PC-3 (cell line): ENCODE measurements at regions not wholly inside any gene's neighbourhood (a gene's known extent, or its start where the extent isn't known, plus 50 kb on each side); places are given as distances from the start of the nearest gene placed in this dataset.

Experiments used
- EZH2phosphoT487 ChIP-seq: fragments of 300-600 bp; sonication (generic); IDR thresholded peaks from 2 replicates; pipeline ENCODE4 v1.6.1; 2018; ENCODE audit warnings: mild to moderate bottlenecking, antibody characterized with exemption, low read length, borderline replicate concordance
- TF ChIP-seq, protein P1 (sequence below): fragments of 300-600 bp; sonication (generic); conservative IDR thresholded peaks from 2 replicates; pipeline ENCODE4 v1.5.1; 2017; ENCODE audit warnings: antibody characterized with exemption, low read depth, mild to moderate bottlenecking, low read length

DNA sequence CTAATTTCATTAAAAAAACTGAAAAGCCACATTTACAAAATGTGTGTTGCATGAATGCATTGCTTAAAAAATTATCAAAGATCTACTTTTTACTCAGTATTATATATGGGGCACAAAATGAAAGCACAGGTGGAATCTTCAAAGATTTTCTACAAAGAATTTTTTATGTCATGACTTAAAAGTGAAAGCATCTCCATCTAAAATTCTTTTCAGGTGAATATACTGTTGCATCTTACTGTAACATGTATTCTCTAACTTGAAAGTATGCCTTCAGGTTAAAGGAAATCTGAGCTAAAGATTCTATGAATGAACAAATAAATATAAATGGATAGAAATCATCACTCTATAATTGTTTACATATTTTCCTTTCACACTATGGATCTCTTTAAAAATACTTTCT is 66.8 kb upstream of the WDR75 start:
- TF ChIP-seq, protein P1, sequence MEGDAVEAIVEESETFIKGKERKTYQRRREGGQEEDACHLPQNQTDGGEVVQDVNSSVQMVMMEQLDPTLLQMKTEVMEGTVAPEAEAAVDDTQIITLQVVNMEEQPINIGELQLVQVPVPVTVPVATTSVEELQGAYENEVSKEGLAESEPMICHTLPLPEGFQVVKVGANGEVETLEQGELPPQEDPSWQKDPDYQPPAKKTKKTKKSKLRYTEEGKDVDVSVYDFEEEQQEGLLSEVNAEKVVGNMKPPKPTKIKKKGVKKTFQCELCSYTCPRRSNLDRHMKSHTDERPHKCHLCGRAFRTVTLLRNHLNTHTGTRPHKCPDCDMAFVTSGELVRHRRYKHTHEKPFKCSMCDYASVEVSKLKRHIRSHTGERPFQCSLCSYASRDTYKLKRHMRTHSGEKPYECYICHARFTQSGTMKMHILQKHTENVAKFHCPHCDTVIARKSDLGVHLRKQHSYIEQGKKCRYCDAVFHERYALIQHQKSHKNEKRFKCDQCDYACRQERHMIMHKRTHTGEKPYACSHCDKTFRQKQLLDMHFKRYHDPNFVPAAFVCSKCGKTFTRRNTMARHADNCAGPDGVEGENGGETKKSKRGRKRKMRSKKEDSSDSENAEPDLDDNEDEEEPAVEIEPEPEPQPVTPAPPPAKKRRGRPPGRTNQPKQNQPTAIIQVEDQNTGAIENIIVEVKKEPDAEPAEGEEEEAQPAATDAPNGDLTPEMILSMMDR, result no peak
- TF ChIP-seq EZH2phosphoT487, result no peak
